ENCODE measurements at regions not wholly inside any gene's neighbourhood (a gene's known extent, or its start where the extent isn't known, plus 50 kb on each side); places are given as distances from the start of the nearest gene placed in this dataset.
"Not testable (repeated sequence)": the region's sequence is repeated elsewhere in the genome, so short reads cannot be mapped to it uniquely, and the experiment has no call there.

GRCh38 chr20:47907951-47908350 lies 122.7 kb upstream of the SULF2 start:
- TF ChIP-seq CTBP1 (IDR thresholded peaks at IDR 0.05; ENCODE audit: borderline replicate concordance); TARDBP (IDR thresholded peaks at IDR 0.05); NFRKB (IDR thresholded peaks at IDR 0.05); L3MBTL2 (conservative IDR thresholded peaks at IDR 0.05); BHLHE40 (IDR thresholded peaks at IDR 0.05; ENCODE audit: borderline replicate concordance); ZNF384 (IDR thresholded peaks at IDR 0.05); LEF1 (IDR thresholded peaks at IDR 0.05; ENCODE audit: borderline replicate concordance); FOXK2 (IDR thresholded peaks at IDR 0.05); ARNT (IDR thresholded peaks at IDR 0.05); SUZ12 (IDR thresholded peaks at IDR 0.05): not testable (repeated sequence)

All from HEK293T (cell line).